ENCODE measurements at regions not wholly inside any gene's neighbourhood (a gene's known extent, or its start where the extent isn't known, plus 50 kb on each side); places are given as distances from the start of the nearest gene placed in this dataset.
"Not testable (repeated sequence)": the region's sequence is repeated elsewhere in the genome, so short reads cannot be mapped to it uniquely, and the experiment has no call there.

GRCh38 chr6:20263059-20263458, 50.8 kb upstream of the MBOAT1 start:
- DNase-seq (ENCODE audit: low spot score) = no peak

GRCh38 chr6:20265842-20266241, 53.6 kb upstream of the MBOAT1 start:
- no peak for DNase-seq (ENCODE audit: low spot score)

GRCh38 chr6:20266851-20267608, 54.8 kb upstream of the MBOAT1 start:
- DNase-seq (ENCODE audit: low spot score) = no peak

GRCh38 chr6:20269181-20269580, 56.9 kb upstream of the MBOAT1 start:
- no peak for DNase-seq (ENCODE audit: low spot score)

- DNase-seq (ENCODE audit: low spot score) = no peak
Measured at GRCh38 chr6:20271818-20272217, 59.5 kb upstream of the MBOAT1 start.

GRCh38 chr6:20274137-20274536, 61.9 kb upstream of the MBOAT1 start:
- no peak for DNase-seq (ENCODE audit: low spot score)

GRCh38 chr6:20275837-20276236, 63.6 kb upstream of the MBOAT1 start:
- DNase-seq (ENCODE audit: low spot score) = not testable (repeated sequence)

- not testable (repeated sequence) for DNase-seq (ENCODE audit: low spot score)
Measured at GRCh38 chr6:20277724-20278123, 65.5 kb upstream of the MBOAT1 start.

GRCh38 chr6:20279051-20279450, 66.8 kb upstream of the MBOAT1 start:
- DNase-seq (ENCODE audit: low spot score) = no peak

- no peak for DNase-seq (ENCODE audit: low spot score)
Measured at GRCh38 chr6:20279608-20280287, 67.5 kb upstream of the MBOAT1 start.

GRCh38 chr6:20280288-20280621, 68.0 kb upstream of the MBOAT1 start:
- DNase-seq (ENCODE audit: low spot score) = no peak

- no peak for DNase-seq (ENCODE audit: low spot score)
Measured at GRCh38 chr6:20284672-20285071, 72.4 kb upstream of the MBOAT1 start.

- DNase-seq (ENCODE audit: low spot score) = no peak
Measured at GRCh38 chr6:20286968-20287565, 74.8 kb upstream of the MBOAT1 start.

GRCh38 chr6:20291764-20292580, 79.7 kb upstream of the MBOAT1 start:
- DNase-seq (ENCODE audit: low spot score) = peak; percentile 88

GRCh38 chr6:20292905-20293304, 80.6 kb upstream of the MBOAT1 start:
- DNase-seq (ENCODE audit: low spot score) = no peak

- no peak for DNase-seq (ENCODE audit: low spot score)
Measured at GRCh38 chr6:20301256-20301655, 89.0 kb upstream of the MBOAT1 start.

GRCh38 chr6:20302168-20302567, 89.9 kb upstream of the MBOAT1 start:
- no peak for DNase-seq (ENCODE audit: low spot score)

GRCh38 chr6:20302702-20303251, 90.5 kb upstream of the MBOAT1 start:
- DNase-seq (ENCODE audit: low spot score) = no peak

- DNase-seq (ENCODE audit: low spot score) = no peak
Measured at GRCh38 chr6:20306491-20306890, 94.2 kb upstream of the MBOAT1 start.

- DNase-seq (ENCODE audit: low spot score) = no peak
Measured at GRCh38 chr6:20309186-20309585, 92.5 kb upstream of the E2F3 start.

- no peak for DNase-seq (ENCODE audit: low spot score)
Measured at GRCh38 chr6:20310185-20310584, 91.5 kb upstream of the E2F3 start.

GRCh38 chr6:20312606-20313005, 89.1 kb upstream of the E2F3 start:
- DNase-seq (ENCODE audit: low spot score) = no peak
